DND-41 (cell line): ENCODE measurements at regions not wholly inside any gene's neighbourhood (a gene's known extent, or its start where the extent isn't known, plus 50 kb on each side); places are given as distances from the start of the nearest gene placed in this dataset.

Experiments used
- ATAC-seq: fragments of 200-7000 bp; cut with Tn5 transposase; 3 replicates; pipeline ENCODE4 v1.9.1; 2021; ENCODE audit warnings: low read depth; ENCODE audit not compliant: insufficient read depth
- DNase-seq: peaks from one replicate; pipeline ENCODE4 v3.0.0-alpha.2; 2020
- H2AFZ ChIP-seq: 2 replicates; pipeline ENCODE4 v1.6.0; 2012; ENCODE audit warnings: low read depth, low read length
- H3K27ac ChIP-seq: 2 replicates; pipeline ENCODE4 v1.5.1; 2012; ENCODE audit warnings: low read length, inconsistent platforms
- H3K27me3 ChIP-seq: fragments of 200-600 bp; sonication (generic); 2 replicates; pipeline ENCODE4 v1.6.0; 2012; ENCODE audit warnings: low read length, mild to moderate bottlenecking, inconsistent platforms; ENCODE audit not compliant: insufficient read depth, poor library complexity
- H3K36me3 ChIP-seq: 2 replicates; pipeline ENCODE4 v1.5.1; 2012; ENCODE audit warnings: low read length, inconsistent platforms; ENCODE audit not compliant: insufficient read depth
- H3K4me1 ChIP-seq: 2 replicates; pipeline ENCODE4 v1.5.1; 2012; ENCODE audit warnings: mild to moderate bottlenecking, low read length; ENCODE audit not compliant: insufficient read depth
- H3K4me2 ChIP-seq: 2 replicates; pipeline ENCODE4 v1.6.0; 2012; ENCODE audit warnings: mild to moderate bottlenecking, moderate library complexity, low read length, inconsistent platforms; ENCODE audit not compliant: insufficient read depth
- H3K4me3 ChIP-seq, 2 experiments: fragments of 200-600 bp in 1 of 2; shearing (Covaris generic) in 1 of 2; 2 replicates each; pipeline ENCODE4 v1.5.1; 2012 to 2016; ENCODE audit warnings: inconsistent platforms in 2 of 2, low read length in 2 of 2, mild to moderate bottlenecking in 2 of 2, low read depth in 1 of 2, moderate library complexity in 1 of 2
- H3K79me2 ChIP-seq: 2 replicates; pipeline ENCODE4 v1.6.0; 2012; ENCODE audit warnings: low read length, inconsistent platforms; ENCODE audit not compliant: insufficient read depth
- H3K9ac ChIP-seq: 2 replicates; pipeline ENCODE4 v1.6.0; 2012; ENCODE audit warnings: low read depth, mild to moderate bottlenecking, inconsistent platforms, low read length, moderate library complexity
- H3K9me3 ChIP-seq: 2 replicates; pipeline ENCODE4 v1.5.1; 2012; ENCODE audit warnings: low read length, moderate library complexity, mild to moderate bottlenecking, inconsistent platforms; ENCODE audit not compliant: insufficient read depth, severe bottlenecking
- H4K20me1 ChIP-seq: 2 replicates; pipeline ENCODE4 v1.6.0; 2012; ENCODE audit warnings: low read length; ENCODE audit not compliant: insufficient read depth
- CTCF ChIP-seq: IDR thresholded peaks from 2 replicates; pipeline ENCODE4 v1.5.1; 2012; ENCODE audit warnings: borderline replicate concordance, low read length, moderate library complexity, mild to moderate bottlenecking; ENCODE audit not compliant: poor library complexity, severe bottlenecking; ENCODE audit errors: extremely low read depth
- EZH2 ChIP-seq: IDR thresholded peaks from 3 replicates; pipeline ENCODE4 v1.6.1; 2012; ENCODE audit warnings: borderline replicate concordance, low read depth, mild to moderate bottlenecking, moderate library complexity, low read length, inconsistent platforms; ENCODE audit not compliant: severe bottlenecking

- peaks cover 3% of the 10 kb centered on the region for H3K27me3 ChIP-seq
- no peak overlapping the region for H3K27ac ChIP-seq
- H3K4me1 ChIP-seq: no peaks in the 10 kb centered on the region
- no peak for ATAC-seq
- no peak overlapping the region for H3K9ac ChIP-seq
- H3K79me2 ChIP-seq: no peaks in the 10 kb centered on the region
- no peak overlapping the region for H3K4me3 ChIP-seq
- H3K4me2 ChIP-seq: no peak overlapping the region
- no peaks in the 10 kb centered on the region for H3K36me3 ChIP-seq
- no peaks in the 10 kb centered on the region for H3K9me3 ChIP-seq
- DNase-seq: no peak
- no peak for TF ChIP-seq CTCF
- no peak overlapping the region for H2AFZ ChIP-seq
- no peaks in the 10 kb centered on the region for H4K20me1 ChIP-seq
Observed at GRCh38 chr16:79823639-79824038, 223.1 kb upstream of the MAF start.

GRCh38 chr16:79821911-79822310 is 221.4 kb upstream of the MAF start:
- H3K79me2 ChIP-seq: no peaks in the 10 kb centered on the region
- no peak overlapping the region for H3K27ac ChIP-seq
- DNase-seq (no peak), ATAC-seq (no peak)
- no peak overlapping the region for H3K4me2 ChIP-seq
- no peaks in the 10 kb centered on the region for H3K9me3 ChIP-seq
- peaks cover 3% of the 10 kb centered on the region for H3K27me3 ChIP-seq
- H3K36me3 ChIP-seq: no peaks in the 10 kb centered on the region
- TF ChIP-seq EZH2 (no peak), CTCF (no peak)
- H3K4me1 ChIP-seq: no peaks in the 10 kb centered on the region
- no peak overlapping the region for H2AFZ ChIP-seq
- H4K20me1 ChIP-seq: no peaks in the 10 kb centered on the region
- H3K4me3 ChIP-seq: no peak overlapping the region
- no peak overlapping the region for H3K9ac ChIP-seq

- Histone ChIP-seq H3K27ac (no peak overlapping the region), H4K20me1 (no peaks in the 10 kb centered on the region), H3K36me3 (no peaks in the 10 kb centered on the region), H3K9ac (no peak overlapping the region), H2AFZ (no peak overlapping the region), H3K27me3 (peaks cover 3% of the 10 kb centered on the region), H3K4me1 (no peaks in the 10 kb centered on the region), H3K4me2 (no peak overlapping the region), H3K4me3 (no peak overlapping the region), H3K9me3 (no peaks in the 10 kb centered on the region), H3K79me2 (no peaks in the 10 kb centered on the region)
- ATAC-seq: no peak
- no peak for DNase-seq
- no peak for TF ChIP-seq CTCF
- TF ChIP-seq EZH2: no peak
Observed at GRCh38 chr16:79816081-79816497, 215.6 kb upstream of the MAF start.

GRCh38 chr16:79815049-79815448 is 214.5 kb upstream of the MAF start:
- ATAC-seq: no peak
- Histone ChIP-seq H3K79me2 (no peaks in the 10 kb centered on the region), H3K9me3 (no peaks in the 10 kb centered on the region), H3K4me1 (no peaks in the 10 kb centered on the region), H3K36me3 (no peaks in the 10 kb centered on the region), H3K9ac (no peak overlapping the region), H3K27ac (no peak overlapping the region), H3K27me3 (no peaks in the 10 kb centered on the region), H3K4me3 (no peak overlapping the region), H3K4me2 (no peak overlapping the region), H4K20me1 (no peaks in the 10 kb centered on the region), H2AFZ (no peak overlapping the region)
- DNase-seq: no peak
- TF ChIP-seq CTCF (no peak), EZH2 (no peak)
